HG03378 (cell line): ENCODE measurements at regions not wholly inside any gene's neighbourhood (a gene's known extent, or its start where the extent isn't known, plus 50 kb on each side); places are given as distances from the start of the nearest gene placed in this dataset.
A peak's percentile ranks its signal among the peaks of the same experiment; 100 is the strongest.

Experiments used
- ATAC-seq: cut with Tn5 transposase; IDR thresholded peaks from one replicate; pipeline ENCODE4 v1.9.1; 2021; ENCODE audit warnings: mild to moderate bottlenecking, moderate library complexity; ENCODE audit not compliant: unreplicated experiment

GRCh38 chr1:90161625-90162024, 166.7 kb downstream of the ZNF326 start:
- ATAC-seq, result no peak

GRCh38 chr1:90155721-90156487, 161.0 kb downstream of the ZNF326 start:
- ATAC-seq, result no peak

- ATAC-seq, result no peak
Observed at GRCh38 chr1:90154711-90155110, 159.8 kb downstream of the ZNF326 start.

- ATAC-seq, result no peak
Observed at GRCh38 chr1:90149101-90149500, 154.2 kb downstream of the ZNF326 start.

- ATAC-seq, result no peak
Observed at GRCh38 chr1:90147093-90147492, 152.2 kb downstream of the ZNF326 start.

- ATAC-seq, result no peak
Observed at GRCh38 chr1:90144820-90145219, 149.9 kb downstream of the ZNF326 start.

GRCh38 chr1:90143591-90143990, 148.7 kb downstream of the ZNF326 start:
- no peak for ATAC-seq

GRCh38 chr1:90142697-90143096, 147.8 kb downstream of the ZNF326 start:
- ATAC-seq, result no peak

- ATAC-seq, result no peak
Observed at GRCh38 chr1:90139837-90140236, 144.9 kb downstream of the ZNF326 start.

- no peak for ATAC-seq
Observed at GRCh38 chr1:90135286-90135685, 140.4 kb downstream of the ZNF326 start.

GRCh38 chr1:90134175-90134955, 139.5 kb downstream of the ZNF326 start:
- ATAC-seq, result no peak

- no peak for ATAC-seq
Observed at GRCh38 chr1:90133133-90133532, 138.2 kb downstream of the ZNF326 start.

- ATAC-seq, result no peak
Observed at GRCh38 chr1:90132306-90132705, 137.4 kb downstream of the ZNF326 start.

GRCh38 chr1:90127288-90127953, 132.5 kb downstream of the ZNF326 start:
- peak; percentile 77 for ATAC-seq

- no peak for ATAC-seq
Observed at GRCh38 chr1:90126834-90127233, 131.9 kb downstream of the ZNF326 start.

GRCh38 chr1:90122654-90123340, 127.9 kb downstream of the ZNF326 start:
- ATAC-seq, result no peak

GRCh38 chr1:90114521-90115141, 119.7 kb downstream of the ZNF326 start:
- ATAC-seq, result no peak

- no peak for ATAC-seq
Observed at GRCh38 chr1:90107990-90108389, 113.1 kb downstream of the ZNF326 start.

GRCh38 chr1:90106311-90106710, 111.4 kb downstream of the ZNF326 start:
- ATAC-seq, result no peak

- ATAC-seq, result no peak
Observed at GRCh38 chr1:90104941-90105538, 110.1 kb downstream of the ZNF326 start.
